HepG2 (cell line): ENCODE measurements at regions not wholly inside any gene's neighbourhood (a gene's known extent, or its start where the extent isn't known, plus 50 kb on each side); places are given as distances from the start of the nearest gene placed in this dataset.

ENCODE experiments used
- ATAC-seq: fragments of 200-7000 bp; cut with Tn5 transposase; 3 replicates; pipeline ENCODE4 v1.9.1; 2020; ENCODE audit warnings: mild to moderate bottlenecking, moderate library complexity
- BruUV-seq: library from RNA; stranded (reverse); fragments of 400-500 nt; replicated peaks from 2 replicates; lab custom pipeline; 2021; lab: Mats Ljungman, UMichigan
- CTCF ChIA-PET: fragments of 300-600 bp; formaldehyde crosslinking; extraction: SDS; loops from one replicate; lab custom pipeline; 2021; ENCODE audit warnings: low total read pairs, inconsistent platforms, low intra/inter-chr PET ratio; lab: Yijun Ruan, JAX
- POLR2A ChIA-PET: fragments of 350-600 bp; sonication (Branson Sonifier 250); formaldehyde crosslinking; loops from one replicate; lab custom pipeline; 2020; ENCODE audit warnings: antibody characterized with exemption, inconsistent platforms; lab: Yijun Ruan, JAX
- DNase-seq: peaks from one replicate; pipeline ENCODE4 v3.0.0-alpha.2; 2015; ENCODE audit warnings: low spot score
- FAIRE-seq: peaks from 3 replicates; lab custom pipeline; 2011; peaks lifted over from hg19 to GRCh38; lab: Jason Lieb, UNC
- H2AFZ ChIP-seq: one replicate; pipeline ENCODE4 v1.6.1; 2011; ENCODE audit warnings: low read length, inconsistent platforms
- H3K27ac ChIP-seq: fragments of 300-600 bp; 3 replicates; pipeline ENCODE4 v1.8.0; 2011; ENCODE audit warnings: mixed run types, mild to moderate bottlenecking, mixed read lengths, low read length, inconsistent platforms; ENCODE audit not compliant: insufficient read depth; ENCODE audit errors: extremely low read length
- H3K27me3 ChIP-seq, 2 experiments: fragments of 200-600 bp in 1 of 2; 2 replicates in 1 of 2; 3 replicates in 1 of 2; pipeline versions ENCODE4 v1.6.0 to v1.8.0; 2011; ENCODE audit warnings: low read length in 2 of 2, mild to moderate bottlenecking in 2 of 2, moderate library complexity in 2 of 2, inconsistent platforms in 1 of 2; ENCODE audit not compliant: insufficient read depth in 2 of 2, control insufficient read depth in 1 of 2
- H3K36me3 ChIP-seq, 2 experiments: fragments of 200-600 bp in 1 of 2; replicated peaks in 1 of 2; 2 replicates in 1 of 2; 3 replicates in 1 of 2; pipeline versions ENCODE4 v1.5.1 to v1.8.0; 2011; ENCODE audit warnings: low read length in 2 of 2, inconsistent platforms in 1 of 2; ENCODE audit not compliant: insufficient read depth in 2 of 2, control insufficient read depth in 1 of 2
- H3K4me1 ChIP-seq: 2 replicates; pipeline ENCODE4 v1.5.1; 2012; ENCODE audit warnings: low read length, inconsistent platforms; ENCODE audit not compliant: insufficient read depth
- H3K4me2 ChIP-seq: 2 replicates; pipeline ENCODE4 v1.6.0; 2011; ENCODE audit warnings: low read depth, low read length, inconsistent platforms
- H3K4me3 ChIP-seq, 3 experiments: fragments of 200-600 bp in 1 of 3; sonication (generic), shearing (Covaris generic) in 1 of 3; replicated peaks in 1 of 3; 2 replicates each; pipeline ENCODE4 v1.5.1; 2011 to 2016; ENCODE audit warnings: low read length in 3 of 3, inconsistent platforms in 2 of 3, low read depth in 2 of 3, mild to moderate bottlenecking in 2 of 3, control low read depth in 1 of 3, mixed read lengths in 1 of 3; ENCODE audit not compliant: insufficient read depth in 1 of 3
- H3K79me2 ChIP-seq: one replicate; pipeline ENCODE4 v1.6.1; 2011; ENCODE audit warnings: low read length, inconsistent platforms; ENCODE audit not compliant: insufficient read depth
- H3K9ac ChIP-seq: 2 replicates; pipeline ENCODE4 v1.6.0; 2011; ENCODE audit warnings: mild to moderate bottlenecking, low read depth, low read length, inconsistent platforms; ENCODE audit not compliant: insufficient read depth
- H3K9me3 ChIP-seq: 2 replicates; pipeline ENCODE4 v1.5.1; 2012; ENCODE audit warnings: mild to moderate bottlenecking, low read length
- H4K20me1 ChIP-seq: 2 replicates; pipeline ENCODE4 v1.6.0; 2011; ENCODE audit warnings: inconsistent platforms, mild to moderate bottlenecking, low read length, moderate library complexity; ENCODE audit not compliant: insufficient read depth
- ARID5B ChIP-seq: IDR thresholded peaks from 2 replicates; pipeline ENCODE4 v1.4.0; 2020; ENCODE audit warnings: mild to moderate bottlenecking, missing genetic modification reagents
- DBP ChIP-seq: sonication (generic); formaldehyde crosslinking; IDR thresholded peaks from 2 replicates; pipeline ENCODE4 v1.4.0; 2020; ENCODE audit warnings: missing genetic modification reagents; ENCODE audit errors: not compliant biosample characterization
- GMEB1 ChIP-seq: sonication (generic); formaldehyde crosslinking; IDR thresholded peaks from 2 replicates; pipeline ENCODE4 v1.5.1; 2020; ENCODE audit warnings: missing genetic modification reagents, mild to moderate bottlenecking, borderline replicate concordance
- HOXA5 ChIP-seq: sonication (generic); formaldehyde crosslinking; IDR thresholded peaks from 2 replicates; pipeline ENCODE4 v1.4.0; 2020; ENCODE audit warnings: missing genetic modification reagents
- NPAS2 ChIP-seq: sonication (generic); formaldehyde crosslinking; IDR thresholded peaks from 2 replicates; pipeline ENCODE4 v1.8.0; 2022; ENCODE audit warnings: mild to moderate bottlenecking, missing genetic modification reagents, borderline replicate concordance
- RARA ChIP-seq: IDR thresholded peaks from 2 replicates; pipeline ENCODE4 v1.6.1; 2016; ENCODE audit warnings: missing genetic modification reagents, missing compliant biosample characterization
- RFX3 ChIP-seq: IDR thresholded peaks from 2 replicates; pipeline ENCODE4 v1.6.1; 2016; ENCODE audit warnings: missing biosample characterization, missing genetic modification reagents
- SMAD9 ChIP-seq: sonication (generic); formaldehyde crosslinking; IDR thresholded peaks from 2 replicates; pipeline ENCODE4 v1.5.1; 2020; ENCODE audit warnings: mild to moderate bottlenecking, missing genetic modification reagents
- TAF1 ChIP-seq: sonication (generic); formaldehyde crosslinking; IDR thresholded peaks from 2 replicates; pipeline ENCODE4 v1.4.0; 2020; ENCODE audit warnings: missing genetic modification reagents
- ZNF460 ChIP-seq: sonication (generic); formaldehyde crosslinking; IDR thresholded peaks from 2 replicates; pipeline ENCODE4 v1.5.1; 2020; ENCODE audit warnings: missing genetic modification reagents, mild to moderate bottlenecking, borderline replicate concordance
- ZNF563 ChIP-seq: sonication (generic); formaldehyde crosslinking; IDR thresholded peaks from 2 replicates; pipeline ENCODE4 v1.8.0; 2022; ENCODE audit warnings: mild to moderate bottlenecking, moderate library complexity, missing genetic modification reagents
- WGBS: methylation state at CpG from one replicate; pipeline ENCODE4 v1.1.6; 2017; ENCODE audit warnings: low lambda C conversion rate; 5-methylcytosine and 5-hydroxymethylcytosine counted together
- in situ Hi-C: cut with HindIII; loops from 2 replicates; pipeline ENCODE4 v1.10.0; 2017; ENCODE audit warnings: low pct_unique_long_range_greater_than_20kb; ENCODE audit not compliant: extremely low pct_ligation_motif_present
- intact Hi-C: fragments of 100-400 bp; cut with micrococcal nuclease; formaldehyde crosslinking; loops from one replicate; pipeline ENCODE4 v1.10.0; 2022; ENCODE audit not compliant: unreplicated experiment
- TF ChIP-seq, protein P1 (sequence below): sonication (generic); formaldehyde crosslinking; IDR thresholded peaks from 2 replicates; pipeline ENCODE4 v1.4.0; 2020; ENCODE audit warnings: missing genetic modification reagents
- TF ChIP-seq, protein P2 (sequence below): sonication (generic); formaldehyde crosslinking; IDR thresholded peaks from 2 replicates; pipeline ENCODE4 v1.8.1; 2023; ENCODE audit warnings: mild to moderate bottlenecking, missing genetic modification reagents
- TF ChIP-seq, protein P3 (sequence below): sonication (generic); formaldehyde crosslinking; IDR thresholded peaks from 2 replicates; pipeline ENCODE4 v1.5.0; 2020; ENCODE audit warnings: missing genetic modification reagents

- no peak for ATAC-seq
- H4K20me1 ChIP-seq, result no peaks in the 10 kb centered on the region
- in situ Hi-C loops, result no loop called here
- 0% methylated on average over 1 of the region's 1 CpG for WGBS
- intact Hi-C loops, result no loop called here
- H3K4me3 ChIP-seq, result no peak overlapping the region
- no peak overlapping the region for H2AFZ ChIP-seq
- H3K27ac ChIP-seq, result no peak overlapping the region
- H3K79me2 ChIP-seq, result no peaks in the 10 kb centered on the region
- H3K4me1 ChIP-seq, result no peaks in the 10 kb centered on the region
- no peak overlapping the region for H3K4me2 ChIP-seq
- no peak for DNase-seq
- FAIRE-seq, result no peak
- ChIA-PET POLR2A (no interaction called here), CTCF (no interaction called here)
- no peak overlapping the region for H3K9ac ChIP-seq
- no peaks in the 10 kb centered on the region; a peak in 1 of 5 replicates for H3K27me3 ChIP-seq
- no TSS peak for BruUV-seq
- peaks cover 21% of the 10 kb centered on the region; the same call in 1 of the 2 replicates for H3K9me3 ChIP-seq
- no peaks in the 10 kb centered on the region for H3K36me3 ChIP-seq
- TF ChIP-seq NPAS2 (CRISPR knock-in tag) (no peak), TAF1 (CRISPR knock-in tag) (no peak), GMEB1 (no peak), SMAD9 (no peak), RFX3 (no peak), DBP (CRISPR knock-in tag) (no peak), ZNF460 (CRISPR knock-in tag) (no peak), RARA (no peak), HOXA5 (CRISPR knock-in tag) (no peak), ZNF563 (CRISPR knock-in tag) (no peak), ARID5B (CRISPR knock-in tag) (no peak)
- TF ChIP-seq, protein P1, sequence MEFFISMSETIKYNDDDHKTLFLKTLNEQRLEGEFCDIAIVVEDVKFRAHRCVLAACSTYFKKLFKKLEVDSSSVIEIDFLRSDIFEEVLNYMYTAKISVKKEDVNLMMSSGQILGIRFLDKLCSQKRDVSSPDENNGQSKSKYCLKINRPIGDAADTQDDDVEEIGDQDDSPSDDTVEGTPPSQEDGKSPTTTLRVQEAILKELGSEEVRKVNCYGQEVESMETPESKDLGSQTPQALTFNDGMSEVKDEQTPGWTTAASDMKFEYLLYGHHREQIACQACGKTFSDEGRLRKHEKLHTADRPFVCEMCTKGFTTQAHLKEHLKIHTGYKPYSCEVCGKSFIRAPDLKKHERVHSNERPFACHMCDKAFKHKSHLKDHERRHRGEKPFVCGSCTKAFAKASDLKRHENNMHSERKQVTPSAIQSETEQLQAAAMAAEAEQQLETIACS (CRISPR knock-in tag), result no peak
- TF ChIP-seq, protein P2, sequence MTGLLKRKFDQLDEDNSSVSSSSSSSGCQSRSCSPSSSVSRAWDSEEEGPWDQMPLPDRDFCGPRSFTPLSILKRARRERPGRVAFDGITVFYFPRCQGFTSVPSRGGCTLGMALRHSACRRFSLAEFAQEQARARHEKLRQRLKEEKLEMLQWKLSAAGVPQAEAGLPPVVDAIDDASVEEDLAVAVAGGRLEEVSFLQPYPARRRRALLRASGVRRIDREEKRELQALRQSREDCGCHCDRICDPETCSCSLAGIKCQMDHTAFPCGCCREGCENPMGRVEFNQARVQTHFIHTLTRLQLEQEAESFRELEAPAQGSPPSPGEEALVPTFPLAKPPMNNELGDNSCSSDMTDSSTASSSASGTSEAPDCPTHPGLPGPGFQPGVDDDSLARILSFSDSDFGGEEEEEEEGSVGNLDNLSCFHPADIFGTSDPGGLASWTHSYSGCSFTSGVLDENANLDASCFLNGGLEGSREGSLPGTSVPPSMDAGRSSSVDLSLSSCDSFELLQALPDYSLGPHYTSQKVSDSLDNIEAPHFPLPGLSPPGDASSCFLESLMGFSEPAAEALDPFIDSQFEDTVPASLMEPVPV (CRISPR knock-in tag), result no peak
- TF ChIP-seq, protein P3, sequence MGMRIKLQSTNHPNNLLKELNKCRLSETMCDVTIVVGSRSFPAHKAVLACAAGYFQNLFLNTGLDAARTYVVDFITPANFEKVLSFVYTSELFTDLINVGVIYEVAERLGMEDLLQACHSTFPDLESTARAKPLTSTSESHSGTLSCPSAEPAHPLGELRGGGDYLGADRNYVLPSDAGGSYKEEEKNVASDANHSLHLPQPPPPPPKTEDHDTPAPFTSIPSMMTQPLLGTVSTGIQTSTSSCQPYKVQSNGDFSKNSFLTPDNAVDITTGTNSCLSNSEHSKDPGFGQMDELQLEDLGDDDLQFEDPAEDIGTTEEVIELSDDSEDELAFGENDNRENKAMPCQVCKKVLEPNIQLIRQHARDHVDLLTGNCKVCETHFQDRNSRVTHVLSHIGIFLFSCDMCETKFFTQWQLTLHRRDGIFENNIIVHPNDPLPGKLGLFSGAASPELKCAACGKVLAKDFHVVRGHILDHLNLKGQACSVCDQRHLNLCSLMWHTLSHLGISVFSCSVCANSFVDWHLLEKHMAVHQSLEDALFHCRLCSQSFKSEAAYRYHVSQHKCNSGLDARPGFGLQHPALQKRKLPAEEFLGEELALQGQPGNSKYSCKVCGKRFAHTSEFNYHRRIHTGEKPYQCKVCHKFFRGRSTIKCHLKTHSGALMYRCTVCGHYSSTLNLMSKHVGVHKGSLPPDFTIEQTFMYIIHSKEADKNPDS (CRISPR knock-in tag), result no peak
These were observed 367.5 kb upstream of the ADAMTS16 start for GRCh38 chr5:4772591-4772990.
